ENCODE measurements at regions not wholly inside any gene's neighbourhood (a gene's known extent, or its start where the extent isn't known, plus 50 kb on each side); places are given as distances from the start of the nearest gene placed in this dataset.

DNA sequence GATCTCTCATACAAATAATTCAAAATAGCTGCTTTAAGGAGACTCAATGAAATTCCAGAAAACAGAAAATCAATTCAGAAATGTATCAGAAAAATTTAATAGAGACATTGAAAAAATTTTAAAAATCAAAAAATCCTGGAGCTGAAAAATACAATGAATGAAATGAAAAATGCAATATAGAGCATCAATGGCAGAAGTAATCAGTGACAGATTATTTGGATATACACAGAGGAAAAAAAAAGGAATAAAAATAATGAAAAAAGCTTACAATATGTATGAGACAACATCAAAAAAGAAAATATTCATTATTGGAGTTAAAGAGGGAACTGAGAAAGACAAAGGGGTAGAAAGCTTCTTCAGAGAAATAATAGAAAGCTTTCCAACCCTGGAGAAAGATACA is 122.9 kb upstream of the KLF14 start:
- TF ChIP-seq CTCF (optimal IDR thresholded peaks at IDR 0.05 in 1 of 3, IDR thresholded peaks at IDR 0.05 in 1 of 3, conservative IDR thresholded peaks at IDR 0.05 in 1 of 3; ENCODE audit: extremely low read depth in 1 of 3, insufficient read depth in 2 of 3, low read length in 3 of 3) (no peak), EZH2 (IDR thresholded peaks at IDR 0.05; ENCODE audit: low read length) (no peak)

All from keratinocyte (primary cell).